ENCODE measurements at regions not wholly inside any gene's neighbourhood (a gene's known extent, or its start where the extent isn't known, plus 50 kb on each side); places are given as distances from the start of the nearest gene placed in this dataset.

- Histone ChIP-seq H3K36me3 (no peaks in the 10 kb centered on the region), H3K4me1 (ENCODE audit: low read depth) (no peaks in the 10 kb centered on the region), H3K4me3 (no peak overlapping the region), H3K9me3 (ENCODE audit: low read depth) (no peaks in the 10 kb centered on the region), H3K27ac (no peak overlapping the region), H3K27me3 (no peaks in the 10 kb centered on the region)
- DNase-seq (ENCODE audit: low read depth in 1 of 2, low spot score in 1 of 2): no peak
- TF ChIP-seq CTCF (IDR thresholded peaks at IDR 0.05; ENCODE audit: low read depth, low read length): no peak
Measured at GRCh38 chr16:87238361-87238715, 78.9 kb downstream of the C16orf95 start.

- Histone ChIP-seq H3K9me3 (ENCODE audit: low read depth) (no peaks in the 10 kb centered on the region), H3K4me3 (no peak overlapping the region), H3K27me3 (no peaks in the 10 kb centered on the region), H3K27ac (no peak overlapping the region), H3K36me3 (no peaks in the 10 kb centered on the region), H3K4me1 (ENCODE audit: low read depth) (no peaks in the 10 kb centered on the region)
- no peak for TF ChIP-seq CTCF (IDR thresholded peaks at IDR 0.05; ENCODE audit: low read depth, low read length)
- DNase-seq (ENCODE audit: low read depth in 1 of 2, low spot score in 1 of 2): no peak
Measured at GRCh38 chr16:87239545-87239944, 77.6 kb downstream of the C16orf95 start.

GRCh38 chr16:87240211-87241136 lies 76.7 kb downstream of the C16orf95 start:
- peak in 1 of 2 donors; percentile 22 for DNase-seq (ENCODE audit: low read depth in 1 of 2, low spot score in 1 of 2)
- no peaks in the 10 kb centered on the region for H3K36me3 ChIP-seq
- no peak for TF ChIP-seq CTCF (IDR thresholded peaks at IDR 0.05; ENCODE audit: low read depth, low read length)
- H3K4me3 ChIP-seq: no peak overlapping the region
- H3K4me1 ChIP-seq (ENCODE audit: low read depth): no peaks in the 10 kb centered on the region
- H3K27me3 ChIP-seq: no peaks in the 10 kb centered on the region
- H3K9me3 ChIP-seq (ENCODE audit: low read depth): no peaks in the 10 kb centered on the region
- no peak overlapping the region for H3K27ac ChIP-seq

GRCh38 chr16:87241137-87241771 lies 75.9 kb downstream of the C16orf95 start:
- no peak for DNase-seq (ENCODE audit: low read depth in 1 of 2, low spot score in 1 of 2)
- TF ChIP-seq CTCF (IDR thresholded peaks at IDR 0.05; ENCODE audit: low read depth, low read length): no peak
- Histone ChIP-seq H3K4me3 (no peak overlapping the region), H3K36me3 (no peaks in the 10 kb centered on the region), H3K4me1 (ENCODE audit: low read depth) (no peaks in the 10 kb centered on the region), H3K27me3 (no peaks in the 10 kb centered on the region), H3K27ac (no peak overlapping the region), H3K9me3 (ENCODE audit: low read depth) (no peaks in the 10 kb centered on the region)

- Histone ChIP-seq H3K36me3 (no peaks in the 10 kb centered on the region), H3K4me1 (ENCODE audit: low read depth) (no peaks in the 10 kb centered on the region), H3K9me3 (ENCODE audit: low read depth) (no peaks in the 10 kb centered on the region), H3K27ac (no peak overlapping the region), H3K27me3 (no peaks in the 10 kb centered on the region), H3K4me3 (no peak overlapping the region)
- no peak for DNase-seq (ENCODE audit: low read depth in 1 of 2, low spot score in 1 of 2)
- no peak for TF ChIP-seq CTCF (IDR thresholded peaks at IDR 0.05; ENCODE audit: low read depth, low read length)
Measured at GRCh38 chr16:87243478-87243877, 73.7 kb downstream of the C16orf95 start.

All from cardiac muscle cell (in vitro differentiated cells and primary cell).